OCI-LY1 (cell line): ENCODE measurements at regions not wholly inside any gene's neighbourhood (a gene's known extent, or its start where the extent isn't known, plus 50 kb on each side); places are given as distances from the start of the nearest gene placed in this dataset.

Experiments
- H2AFZ ChIP-seq: fragments of 200-600 bp; sonication (generic), shearing (Covaris generic); 2 replicates; pipeline ENCODE4 v1.6.0; 2014; ENCODE audit warnings: antibody characterized with exemption, mild to moderate bottlenecking, low read length
- H3F3A ChIP-seq: fragments of 200-600 bp; sonication (generic), shearing (Covaris generic); 2 replicates; pipeline ENCODE4 v1.6.0; 2014; ENCODE audit warnings: mild to moderate bottlenecking, antibody characterized with exemption, low read length, moderate library complexity; ENCODE audit not compliant: insufficient read depth
- H3K27ac ChIP-seq: fragments of 200-600 bp; sonication (generic); 2 replicates; pipeline ENCODE4 v1.5.1; 2014; ENCODE audit warnings: low read length, mixed run types, mild to moderate bottlenecking, low read depth; ENCODE audit not compliant: poor library complexity, severe bottlenecking
- H3K27me3 ChIP-seq: fragments of 200-600 bp; sonication (generic); 2 replicates; pipeline ENCODE4 v1.6.0; 2014; ENCODE audit warnings: antibody characterized with exemption, mild to moderate bottlenecking, low read length, moderate library complexity; ENCODE audit not compliant: insufficient read depth
- H3K36me3 ChIP-seq: fragments of 200-600 bp; sonication (generic); 2 replicates; pipeline ENCODE4 v1.6.1; 2014; ENCODE audit warnings: mild to moderate bottlenecking, antibody characterized with exemption, low read length, moderate library complexity, mixed read lengths; ENCODE audit not compliant: insufficient read depth
- H3K4me1 ChIP-seq: fragments of 200-600 bp; sonication (generic); 2 replicates; pipeline ENCODE4 v1.5.1; 2014; ENCODE audit warnings: mild to moderate bottlenecking, low read length, moderate library complexity; ENCODE audit not compliant: insufficient read depth, severe bottlenecking
- H3K4me2 ChIP-seq: fragments of 200-600 bp; sonication (generic), shearing (Covaris generic); 2 replicates; pipeline ENCODE4 v1.6.1; 2014; ENCODE audit warnings: low read length
- H3K4me3 ChIP-seq: fragments of 200-600 bp; sonication (generic); 2 replicates; pipeline ENCODE4 v1.5.1; 2014; ENCODE audit warnings: low read length, low read depth, mild to moderate bottlenecking, mixed read lengths; ENCODE audit not compliant: poor library complexity, severe bottlenecking
- H3K79me2 ChIP-seq: fragments of 200-600 bp; shearing (Covaris generic); 2 replicates; pipeline ENCODE4 v1.6.1; 2016; ENCODE audit warnings: mixed run types, low read length, mixed read lengths; ENCODE audit not compliant: insufficient read depth
- H3K9ac ChIP-seq: fragments of 200-600 bp; sonication (generic), shearing (Covaris generic); 2 replicates; pipeline ENCODE4 v1.6.1; 2014; ENCODE audit warnings: mild to moderate bottlenecking, low read length, mixed read lengths
- H3K9me2 ChIP-seq: fragments of 200-600 bp; sonication (generic), shearing (Covaris generic); 2 replicates; pipeline ENCODE4 v1.6.1; 2014; ENCODE audit warnings: low read depth, mild to moderate bottlenecking, low read length, mixed read lengths
- H3K9me3 ChIP-seq: fragments of 200-600 bp; shearing (Covaris generic); 2 replicates; pipeline ENCODE4 v1.6.1; 2014; ENCODE audit warnings: low read length, mixed read lengths
- H4K20me1 ChIP-seq: fragments of 200-600 bp; sonication (generic), shearing (Covaris generic); 2 replicates; pipeline ENCODE4 v1.6.0; 2016; ENCODE audit warnings: mild to moderate bottlenecking, low read length; ENCODE audit not compliant: insufficient read depth
- CTCF ChIP-seq: fragments of 200-600 bp; sonication (generic), shearing (Covaris generic); IDR thresholded peaks from 2 replicates; pipeline ENCODE4 v1.5.1; 2017; ENCODE audit warnings: mild to moderate bottlenecking, antibody characterized with exemption, low read length, moderate library complexity, mixed read lengths
- EZH2 ChIP-seq: fragments of 200-600 bp; sonication (generic), shearing (Covaris generic); IDR thresholded peaks from 2 replicates; pipeline ENCODE4 v1.8.0; 2017; ENCODE audit warnings: borderline replicate concordance, mixed run types, mild to moderate bottlenecking, antibody characterized with exemption, low read length, moderate library complexity, mixed read lengths

- H3K9me2 ChIP-seq, result peaks cover 2% of the 10 kb centered on the region; the same call in 1 of the 2 replicates
- no peak overlapping the region for H3K9ac ChIP-seq
Observed at GRCh38 chr3:140832883-140833282, 108.8 kb upstream of the SLC25A36 start.

GRCh38 chr3:140834266-140835037, 107.2 kb upstream of the SLC25A36 start:
- Histone ChIP-seq H3K79me2 (no peaks in the 10 kb centered on the region), H2AFZ (no peak overlapping the region), H3K9me2 (peaks cover 2% of the 10 kb centered on the region; the same call in 1 of the 2 replicates), H3K4me3 (no peak overlapping the region), H3K4me1 (peaks cover 30% of the 10 kb centered on the region), H4K20me1 (no peaks in the 10 kb centered on the region), H3K9ac (no peak overlapping the region), H3F3A (no peaks in the 10 kb centered on the region), H3K36me3 (no peaks in the 10 kb centered on the region), H3K27me3 (no peaks in the 10 kb centered on the region), H3K27ac (no peak overlapping the region), H3K9me3 (no peaks in the 10 kb centered on the region), H3K4me2 (no peak overlapping the region)
- TF ChIP-seq CTCF, result no peak
- TF ChIP-seq EZH2, result no peak

More at GRCh38 chr3:140832883-140833282, 108.8 kb upstream of the SLC25A36 start:
- Histone ChIP-seq H3K4me2 (peak overlapping the region; percentile 3; the same call in 1 of the 2 replicates), H3K27me3 (no peaks in the 10 kb centered on the region), H3F3A (no peaks in the 10 kb centered on the region), H2AFZ (no peak overlapping the region), H3K4me3 (no peak overlapping the region), H3K79me2 (no peaks in the 10 kb centered on the region), H3K36me3 (no peaks in the 10 kb centered on the region), H4K20me1 (no peaks in the 10 kb centered on the region), H3K9me3 (no peaks in the 10 kb centered on the region), H3K27ac (peak overlapping the region; percentile 12), H3K4me1 (peaks cover 30% of the 10 kb centered on the region)
- no peak for TF ChIP-seq CTCF
- TF ChIP-seq EZH2, result no peak

GRCh38 chr3:140842984-140843649, 98.5 kb upstream of the SLC25A36 start:
- Histone ChIP-seq H2AFZ (no peak overlapping the region), H3K9me3 (no peaks in the 10 kb centered on the region), H3K27ac (peak overlapping the region; percentile 90), H3F3A (no peaks in the 10 kb centered on the region), H4K20me1 (no peaks in the 10 kb centered on the region), H3K36me3 (no peaks in the 10 kb centered on the region), H3K79me2 (no peaks in the 10 kb centered on the region), H3K27me3 (no peaks in the 10 kb centered on the region), H3K4me3 (peak overlapping the region; percentile 9), H3K4me2 (peak overlapping the region; percentile 52), H3K4me1 (peaks cover 56% of the 10 kb centered on the region), H3K9ac (peak overlapping the region; percentile 33), H3K9me2 (no peaks in the 10 kb centered on the region)
- no peak for TF ChIP-seq EZH2
- no peak for TF ChIP-seq CTCF
